ENCODE measurements at regions not wholly inside any gene's neighbourhood (a gene's known extent, or its start where the extent isn't known, plus 50 kb on each side); places are given as distances from the start of the nearest gene placed in this dataset.

GRCh38 chr15:91525751-91526150 lies 327.8 kb upstream of the SLCO3A1 start:
- DNase-seq (ENCODE audit: extremely low spot score, unreplicated experiment), result no peak
- Mint-ChIP-seq H3K36me3 (peaks cover 4% of the 10 kb centered on the region), H3K27me3 (peaks cover 2% of the 10 kb centered on the region), H3K27ac (no peak overlapping the region), H3K4me3 (no peak overlapping the region), H3K4me1 (ENCODE audit: unreplicated experiment) (no peaks in the 10 kb centered on the region), H3K9me3 (no peaks in the 10 kb centered on the region)
- no peak for TF ChIP-seq CTCF (conservative IDR thresholded peaks at IDR 0.05)

DNA sequence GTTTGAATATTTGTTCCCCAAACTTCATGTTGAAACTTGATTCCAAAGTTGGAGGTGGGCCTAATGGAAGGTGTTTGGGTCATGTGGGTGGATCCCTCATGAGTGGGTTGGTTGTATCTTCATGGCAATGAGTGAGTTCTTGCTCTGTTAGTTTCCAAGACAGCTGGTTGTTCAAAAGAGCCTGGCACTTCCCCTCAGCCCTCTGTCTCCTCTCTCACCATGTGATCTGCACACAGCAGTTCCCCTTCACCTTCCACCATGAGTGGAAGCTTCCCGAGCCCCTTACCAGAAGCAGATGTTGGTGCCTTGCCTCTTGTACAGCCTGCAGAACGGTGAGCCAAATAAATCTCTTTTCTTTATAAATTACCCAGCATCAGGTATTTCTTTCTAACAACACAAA lies 327.1 kb upstream of the SLCO3A1 start:
- H3K27ac Mint-ChIP-seq, result no peak overlapping the region

GRCh38 chr15:91528801-91529200 lies 324.7 kb upstream of the SLCO3A1 start:
- Mint-ChIP-seq H3K4me3 (no peak overlapping the region), H3K27ac (no peak overlapping the region), H3K9me3 (no peaks in the 10 kb centered on the region), H3K4me1 (ENCODE audit: unreplicated experiment) (no peaks in the 10 kb centered on the region), H3K36me3 (peaks cover 4% of the 10 kb centered on the region), H3K27me3 (no peaks in the 10 kb centered on the region)
- TF ChIP-seq CTCF (conservative IDR thresholded peaks at IDR 0.05), result no peak
- no peak for DNase-seq (ENCODE audit: extremely low spot score, unreplicated experiment)

More for the DNA sequence above, 327.1 kb upstream of the SLCO3A1 start:
- H3K4me1 Mint-ChIP-seq (ENCODE audit: unreplicated experiment), result no peaks in the 10 kb centered on the region
- H3K4me3 Mint-ChIP-seq, result no peak overlapping the region
- H3K9me3 Mint-ChIP-seq, result no peaks in the 10 kb centered on the region
- no peaks in the 10 kb centered on the region for H3K27me3 Mint-ChIP-seq
- no peak for TF ChIP-seq CTCF (conservative IDR thresholded peaks at IDR 0.05)
- H3K36me3 Mint-ChIP-seq, result peaks cover 4% of the 10 kb centered on the region
- no peak for DNase-seq (ENCODE audit: extremely low spot score, unreplicated experiment)

DNA sequence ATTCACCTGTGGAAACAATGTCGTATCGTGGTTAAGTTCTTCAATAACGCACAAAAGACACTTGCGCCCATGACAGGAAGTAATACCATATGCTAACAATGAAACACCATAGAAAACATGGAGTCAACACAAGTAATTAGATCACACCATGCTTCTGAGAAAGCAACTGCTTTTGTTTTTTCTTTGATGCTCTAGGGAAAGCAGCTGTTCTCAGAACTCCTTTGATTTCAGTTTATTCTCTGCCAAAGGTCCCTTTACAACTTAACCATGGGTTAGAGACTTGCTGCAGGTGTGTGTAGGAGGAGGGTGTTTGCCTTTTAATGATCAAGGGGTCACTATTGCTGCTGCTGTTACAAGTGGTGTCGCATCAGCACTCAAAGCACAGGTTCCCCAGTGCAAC lies 324.0 kb upstream of the SLCO3A1 start:
- peaks cover 4% of the 10 kb centered on the region for H3K36me3 Mint-ChIP-seq
- DNase-seq (ENCODE audit: extremely low spot score, unreplicated experiment), result no peak
- no peaks in the 10 kb centered on the region for H3K9me3 Mint-ChIP-seq
- no peak overlapping the region for H3K27ac Mint-ChIP-seq
- H3K4me1 Mint-ChIP-seq (ENCODE audit: unreplicated experiment), result no peaks in the 10 kb centered on the region
- no peaks in the 10 kb centered on the region for H3K27me3 Mint-ChIP-seq
- TF ChIP-seq CTCF (conservative IDR thresholded peaks at IDR 0.05), result no peak
- H3K4me3 Mint-ChIP-seq, result no peak overlapping the region

- DNase-seq (ENCODE audit: extremely low spot score, unreplicated experiment), result no peak
- Mint-ChIP-seq H3K27me3 (no peaks in the 10 kb centered on the region), H3K4me3 (no peak overlapping the region), H3K4me1 (ENCODE audit: unreplicated experiment) (no peaks in the 10 kb centered on the region), H3K27ac (no peak overlapping the region), H3K9me3 (no peaks in the 10 kb centered on the region), H3K36me3 (peaks cover 4% of the 10 kb centered on the region)
- TF ChIP-seq CTCF (conservative IDR thresholded peaks at IDR 0.05), result no peak
These were observed 323.2 kb upstream of the SLCO3A1 start for GRCh38 chr15:91530279-91530678.

DNA sequence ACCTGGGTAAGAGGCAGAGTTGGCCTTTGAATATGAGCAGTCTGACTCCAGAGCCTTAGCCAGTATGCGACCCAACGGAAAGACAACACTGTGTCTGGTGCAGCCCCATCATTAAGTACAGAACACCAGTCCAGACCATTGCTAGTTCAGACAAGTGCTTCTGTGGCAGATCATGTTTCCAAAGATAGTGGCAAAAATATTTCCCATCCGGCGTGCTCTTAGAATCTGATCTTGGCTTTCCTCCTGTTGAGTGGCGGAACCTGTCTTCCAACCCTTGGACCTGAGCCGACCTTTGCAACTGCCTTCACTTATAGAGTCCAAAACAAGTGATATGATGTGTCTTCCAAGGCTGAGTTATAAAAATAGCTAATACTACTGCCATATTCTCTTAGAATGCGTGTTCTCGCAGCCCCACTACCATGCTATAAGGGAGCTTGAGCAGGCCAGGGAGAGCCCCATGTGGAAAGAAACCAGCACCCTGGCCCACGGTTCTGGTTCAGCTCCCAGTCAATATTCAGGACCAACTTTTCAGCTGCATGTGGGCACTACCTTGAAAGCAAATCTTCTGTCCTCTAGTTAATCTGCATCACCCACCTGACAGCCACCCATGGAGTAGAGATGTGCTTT lies 322.4 kb upstream of the SLCO3A1 start:
- Mint-ChIP-seq H3K9me3 (no peaks in the 10 kb centered on the region), H3K27ac (no peak overlapping the region), H3K36me3 (peaks cover under 1% of the 10 kb centered on the region), H3K4me3 (no peak overlapping the region), H3K27me3 (no peaks in the 10 kb centered on the region), H3K4me1 (ENCODE audit: unreplicated experiment) (no peaks in the 10 kb centered on the region)
- no peak for TF ChIP-seq CTCF (conservative IDR thresholded peaks at IDR 0.05)
- no peak for DNase-seq (ENCODE audit: extremely low spot score, unreplicated experiment)
